ENCODE measurements at regions not wholly inside any gene's neighbourhood (a gene's known extent, or its start where the extent isn't known, plus 50 kb on each side); places are given as distances from the start of the nearest gene placed in this dataset.

- TF ChIP-seq SMC3 (IDR thresholded peaks at IDR 0.05; ENCODE audit: low read depth, low read length) (no peak), CTCF (conservative IDR thresholded peaks at IDR 0.05; ENCODE audit: low read depth, low read length) (no peak), BHLHE40 (IDR thresholded peaks at IDR 0.05; ENCODE audit: low read depth, low read length) (no peak), POLR2A (IDR thresholded peaks at IDR 0.05; ENCODE audit: low read depth, low read length) (no peak), CEBPB (IDR thresholded peaks at IDR 0.05; ENCODE audit: low read depth, low read length) (no peak), FOS (IDR thresholded peaks at IDR 0.05; ENCODE audit: low read depth, low read length) (no peak), RAD21 (IDR thresholded peaks at IDR 0.05; ENCODE audit: low read length) (no peak), RFX5 (IDR thresholded peaks at IDR 0.05; ENCODE audit: low read depth, low read length) (no peak), USF2 (IDR thresholded peaks at IDR 0.05; ENCODE audit: low read depth, low read length) (no peak), ELK1 (IDR thresholded peaks at IDR 0.05; ENCODE audit: borderline replicate concordance, low read depth, low read length) (no peak), RCOR1 (IDR thresholded peaks at IDR 0.05; ENCODE audit: insufficient replicate concordance, low read length) (no peak)
Measured at GRCh38 chr6:16974704-16975359, 127.0 kb upstream of the STMND1 start.
